ENCODE measurements at regions not wholly inside any gene's neighbourhood (a gene's known extent, or its start where the extent isn't known, plus 50 kb on each side); places are given as distances from the start of the nearest gene placed in this dataset.
"Not testable (repeated sequence)": the region's sequence is repeated elsewhere in the genome, so short reads cannot be mapped to it uniquely, and the experiment has no call there.

- DNase-seq (ENCODE audit: insufficient read length, low spot score) (no peak), FAIRE-seq (no peak)
- TF ChIP-seq CTCF (IDR thresholded peaks at IDR 0.05; ENCODE audit: insufficient read depth, missing control alignments) = no peak
Observed at GRCh38 chr12:75646329-75647210, 135.2 kb upstream of the KRR1 start.

- TF ChIP-seq CTCF (IDR thresholded peaks at IDR 0.05; ENCODE audit: insufficient read depth, missing control alignments) = no peak
- FAIRE-seq (no peak), DNase-seq (ENCODE audit: insufficient read length, low spot score) (no peak)
Observed at GRCh38 chr12:75644472-75645072, 133.2 kb upstream of the KRR1 start.

GRCh38 chr12:75643119-75643518 is 131.7 kb upstream of the KRR1 start:
- not testable (repeated sequence) for DNase-seq (ENCODE audit: insufficient read length, low spot score); FAIRE-seq

GRCh38 chr12:75642226-75642625 is 130.8 kb upstream of the KRR1 start:
- no peak for TF ChIP-seq CTCF (IDR thresholded peaks at IDR 0.05; ENCODE audit: insufficient read depth, missing control alignments)
- DNase-seq (ENCODE audit: insufficient read length, low spot score) (no peak), FAIRE-seq (no peak)

- no peak for TF ChIP-seq CTCF (IDR thresholded peaks at IDR 0.05; ENCODE audit: insufficient read depth, missing control alignments)
- no peak for FAIRE-seq
- no peak for DNase-seq (ENCODE audit: insufficient read length, low spot score)
Observed at GRCh38 chr12:75641031-75641780, 129.8 kb upstream of the KRR1 start.

GRCh38 chr12:75638792-75639191 is 127.4 kb upstream of the KRR1 start:
- FAIRE-seq = no peak
- TF ChIP-seq CTCF (IDR thresholded peaks at IDR 0.05; ENCODE audit: insufficient read depth, missing control alignments) = no peak
- no peak for DNase-seq (ENCODE audit: insufficient read length, low spot score)

GRCh38 chr12:75636607-75637006 is 125.2 kb upstream of the KRR1 start:
- TF ChIP-seq CTCF (IDR thresholded peaks at IDR 0.05; ENCODE audit: insufficient read depth, missing control alignments) = no peak
- no peak for DNase-seq (ENCODE audit: insufficient read length, low spot score)
- FAIRE-seq = no peak
